Ishikawa (cell line): ENCODE measurements at regions not wholly inside any gene's neighbourhood (a gene's known extent, or its start where the extent isn't known, plus 50 kb on each side); places are given as distances from the start of the nearest gene placed in this dataset.

Experiments
- EGR1 ChIP-seq: IDR thresholded peaks from 2 replicates; pipeline ENCODE4 v1.6.1; 2012
- EP300 ChIP-seq: IDR thresholded peaks from 2 replicates; pipeline ENCODE4 v1.6.1; 2012; ENCODE audit warnings: borderline replicate concordance
- REST ChIP-seq: IDR thresholded peaks from 2 replicates; pipeline ENCODE4 v1.6.1; 2012; ENCODE audit warnings: low read depth, mild to moderate bottlenecking
- TAF1 ChIP-seq: IDR thresholded peaks from 2 replicates; pipeline ENCODE4 v1.6.1; 2012; ENCODE audit warnings: low read depth, mild to moderate bottlenecking
- TCF12 ChIP-seq: IDR thresholded peaks from 2 replicates; pipeline ENCODE4 v1.6.1; 2012; ENCODE audit warnings: low read depth

- TF ChIP-seq REST (no peak), TCF12 (no peak), EP300 (no peak), TAF1 (no peak), EGR1 (no peak)
These were observed 554.3 kb upstream of the MGMT start for GRCh38 chr10:128912568-128913311.
